Ishikawa (cell line): ENCODE measurements at regions not wholly inside any gene's neighbourhood (a gene's known extent, or its start where the extent isn't known, plus 50 kb on each side); places are given as distances from the start of the nearest gene placed in this dataset.

Experiments used
- CEBPB ChIP-seq: IDR thresholded peaks from 2 replicates; pipeline ENCODE4 v1.6.1; 2012
- CREB1 ChIP-seq: IDR thresholded peaks from 2 replicates; pipeline ENCODE4 v1.6.1; 2012; ENCODE audit warnings: low read depth
- EGR1 ChIP-seq: IDR thresholded peaks from 2 replicates; pipeline ENCODE4 v1.6.1; 2012
- EP300 ChIP-seq: IDR thresholded peaks from 2 replicates; pipeline ENCODE4 v1.6.1; 2012; ENCODE audit warnings: borderline replicate concordance
- FOXM1 ChIP-seq: IDR thresholded peaks from 2 replicates; pipeline ENCODE4 v1.6.1; 2012; ENCODE audit warnings: low read depth, borderline replicate concordance
- NFIC ChIP-seq: IDR thresholded peaks from 2 replicates; pipeline ENCODE4 v1.6.1; 2012
- RAD21 ChIP-seq: IDR thresholded peaks from 2 replicates; pipeline ENCODE4 v1.6.1; 2012; ENCODE audit warnings: low read depth
- TAF1 ChIP-seq: IDR thresholded peaks from 2 replicates; pipeline ENCODE4 v1.6.1; 2012; ENCODE audit warnings: low read depth, mild to moderate bottlenecking
- TCF12 ChIP-seq: IDR thresholded peaks from 2 replicates; pipeline ENCODE4 v1.6.1; 2012; ENCODE audit warnings: low read depth
- TEAD4 ChIP-seq: IDR thresholded peaks from 2 replicates; pipeline ENCODE4 v1.6.1; 2012
- YY1 ChIP-seq: IDR thresholded peaks from 2 replicates; pipeline ENCODE4 v1.6.1; 2012; ENCODE audit warnings: low read depth
- ZBTB7A ChIP-seq: IDR thresholded peaks from 2 replicates; pipeline ENCODE4 v1.6.1; 2012; ENCODE audit warnings: low read depth
- TF ChIP-seq, protein P1 (sequence below): IDR thresholded peaks from 2 replicates; pipeline ENCODE4 v1.6.1; 2012
- TF ChIP-seq, protein P2 (sequence below): IDR thresholded peaks from 2 replicates; pipeline ENCODE4 v1.6.1; 2012; ENCODE audit warnings: low read depth, mild to moderate bottlenecking
- TF ChIP-seq, protein P3 (sequence below): IDR thresholded peaks from 2 replicates; pipeline ENCODE4 v1.6.1; 2012

DNA sequence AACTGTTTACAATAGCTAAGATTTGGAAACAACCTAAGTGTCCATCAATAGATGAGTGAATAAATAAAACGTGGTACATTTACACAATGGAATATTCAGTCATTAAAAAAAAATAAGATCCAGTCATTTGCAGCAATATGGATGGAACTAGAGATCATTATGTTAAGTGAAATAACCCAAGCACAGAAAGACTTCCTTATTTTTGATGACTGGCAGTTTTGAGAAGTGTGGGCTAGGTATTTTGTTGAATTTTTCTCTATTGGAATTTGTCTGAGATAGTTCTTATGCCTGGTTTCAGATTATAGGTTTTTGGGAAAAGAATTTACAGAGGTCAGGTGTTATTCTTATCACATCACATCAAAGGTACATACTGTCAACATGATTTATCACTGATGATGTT is 293.8 kb upstream of the ARSJ start:
- TF ChIP-seq EP300 = no peak
- TF ChIP-seq ZBTB7A = no peak

DNA sequence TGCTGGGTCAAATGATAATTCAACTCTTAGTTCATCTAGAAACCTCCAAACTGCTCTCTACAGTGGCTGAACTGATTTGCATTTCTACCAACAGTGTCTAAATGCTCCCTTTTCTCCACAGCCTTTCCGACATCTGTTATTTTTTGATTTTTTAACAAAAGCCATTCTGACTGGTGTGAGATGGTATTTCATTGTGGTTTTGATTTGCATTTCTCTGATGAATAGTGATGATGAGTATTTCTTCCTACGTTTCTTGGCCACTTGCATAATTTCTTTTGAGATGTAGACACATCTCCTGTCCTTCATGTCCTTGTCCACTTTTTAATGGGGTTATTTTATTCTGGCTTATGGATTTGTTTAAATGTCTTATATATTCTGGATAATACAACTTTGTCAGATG is 298.2 kb upstream of the ARSJ start:
- TF ChIP-seq CREB1 (no peak), ZBTB7A (no peak), RAD21 (no peak), TEAD4 (no peak), EP300 (no peak), FOXM1 (no peak), YY1 (no peak), NFIC (no peak), TAF1 (no peak)
- TF ChIP-seq, protein P1, sequence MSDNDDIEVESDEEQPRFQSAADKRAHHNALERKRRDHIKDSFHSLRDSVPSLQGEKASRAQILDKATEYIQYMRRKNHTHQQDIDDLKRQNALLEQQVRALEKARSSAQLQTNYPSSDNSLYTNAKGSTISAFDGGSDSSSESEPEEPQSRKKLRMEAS = no peak

DNA sequence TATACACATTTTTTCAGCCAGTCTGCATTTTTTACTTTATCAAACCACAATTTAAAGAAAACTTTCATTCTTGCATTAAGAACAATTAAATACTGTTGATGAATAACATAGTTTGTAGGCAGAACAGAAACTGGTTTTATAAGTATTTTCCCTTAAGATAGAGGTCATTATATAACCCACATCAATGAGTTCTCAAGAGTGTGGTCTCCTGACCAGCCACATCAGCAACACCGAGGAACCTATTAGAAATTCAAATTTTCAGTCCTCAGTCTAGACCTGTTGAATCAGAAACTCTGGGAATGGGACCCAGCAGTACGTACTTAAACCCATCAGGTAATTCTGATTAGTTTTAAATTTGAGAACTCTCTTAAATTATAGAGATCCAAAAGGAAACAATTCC is 299.6 kb upstream of the ARSJ start:
- TF ChIP-seq, protein P2, sequence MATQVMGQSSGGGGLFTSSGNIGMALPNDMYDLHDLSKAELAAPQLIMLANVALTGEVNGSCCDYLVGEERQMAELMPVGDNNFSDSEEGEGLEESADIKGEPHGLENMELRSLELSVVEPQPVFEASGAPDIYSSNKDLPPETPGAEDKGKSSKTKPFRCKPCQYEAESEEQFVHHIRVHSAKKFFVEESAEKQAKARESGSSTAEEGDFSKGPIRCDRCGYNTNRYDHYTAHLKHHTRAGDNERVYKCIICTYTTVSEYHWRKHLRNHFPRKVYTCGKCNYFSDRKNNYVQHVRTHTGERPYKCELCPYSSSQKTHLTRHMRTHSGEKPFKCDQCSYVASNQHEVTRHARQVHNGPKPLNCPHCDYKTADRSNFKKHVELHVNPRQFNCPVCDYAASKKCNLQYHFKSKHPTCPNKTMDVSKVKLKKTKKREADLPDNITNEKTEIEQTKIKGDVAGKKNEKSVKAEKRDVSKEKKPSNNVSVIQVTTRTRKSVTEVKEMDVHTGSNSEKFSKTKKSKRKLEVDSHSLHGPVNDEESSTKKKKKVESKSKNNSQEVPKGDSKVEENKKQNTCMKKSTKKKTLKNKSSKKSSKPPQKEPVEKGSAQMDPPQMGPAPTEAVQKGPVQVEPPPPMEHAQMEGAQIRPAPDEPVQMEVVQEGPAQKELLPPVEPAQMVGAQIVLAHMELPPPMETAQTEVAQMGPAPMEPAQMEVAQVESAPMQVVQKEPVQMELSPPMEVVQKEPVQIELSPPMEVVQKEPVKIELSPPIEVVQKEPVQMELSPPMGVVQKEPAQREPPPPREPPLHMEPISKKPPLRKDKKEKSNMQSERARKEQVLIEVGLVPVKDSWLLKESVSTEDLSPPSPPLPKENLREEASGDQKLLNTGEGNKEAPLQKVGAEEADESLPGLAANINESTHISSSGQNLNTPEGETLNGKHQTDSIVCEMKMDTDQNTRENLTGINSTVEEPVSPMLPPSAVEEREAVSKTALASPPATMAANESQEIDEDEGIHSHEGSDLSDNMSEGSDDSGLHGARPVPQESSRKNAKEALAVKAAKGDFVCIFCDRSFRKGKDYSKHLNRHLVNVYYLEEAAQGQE = no peak
- no peak for TF ChIP-seq TAF1
- TF ChIP-seq, protein P3, sequence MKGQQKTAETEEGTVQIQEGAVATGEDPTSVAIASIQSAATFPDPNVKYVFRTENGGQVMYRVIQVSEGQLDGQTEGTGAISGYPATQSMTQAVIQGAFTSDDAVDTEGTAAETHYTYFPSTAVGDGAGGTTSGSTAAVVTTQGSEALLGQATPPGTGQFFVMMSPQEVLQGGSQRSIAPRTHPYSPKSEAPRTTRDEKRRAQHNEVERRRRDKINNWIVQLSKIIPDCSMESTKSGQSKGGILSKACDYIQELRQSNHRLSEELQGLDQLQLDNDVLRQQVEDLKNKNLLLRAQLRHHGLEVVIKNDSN = no peak
- no peak for TF ChIP-seq FOXM1
- no peak for TF ChIP-seq TEAD4
- no peak for TF ChIP-seq EGR1
- no peak for TF ChIP-seq TCF12
- no peak for TF ChIP-seq CEBPB
- no peak for TF ChIP-seq RAD21
- no peak for TF ChIP-seq YY1
- TF ChIP-seq CREB1 = no peak
- no peak for TF ChIP-seq EP300
- TF ChIP-seq NFIC = no peak
- TF ChIP-seq, protein P1 = no peak
- no peak for TF ChIP-seq ZBTB7A

DNA sequence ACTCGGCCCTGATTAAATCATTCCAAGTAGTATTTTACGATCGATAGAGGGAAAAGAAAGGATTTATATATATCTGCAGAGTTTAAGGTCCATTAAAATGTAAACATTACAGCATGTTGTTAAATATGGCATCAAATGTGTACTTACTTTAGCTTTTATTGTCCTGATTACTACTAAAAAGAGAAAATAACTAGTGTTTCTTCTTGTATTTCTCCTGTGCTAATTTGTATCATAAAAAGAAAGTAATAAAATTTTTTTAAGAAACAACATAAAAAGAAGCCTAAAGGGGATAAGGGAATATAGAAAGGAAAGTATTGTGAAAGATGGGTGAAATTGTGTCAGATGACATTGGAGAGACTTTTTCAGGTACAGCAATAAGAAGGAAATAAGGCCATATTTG is 300.3 kb upstream of the ARSJ start:
- TF ChIP-seq CEBPB = no peak
- TF ChIP-seq, protein P2 = no peak
- no peak for TF ChIP-seq NFIC
- TF ChIP-seq EP300 = no peak
- TF ChIP-seq TEAD4 = no peak
- TF ChIP-seq, protein P1 = no peak
- TF ChIP-seq, protein P3 = no peak
- TF ChIP-seq RAD21 = no peak

DNA sequence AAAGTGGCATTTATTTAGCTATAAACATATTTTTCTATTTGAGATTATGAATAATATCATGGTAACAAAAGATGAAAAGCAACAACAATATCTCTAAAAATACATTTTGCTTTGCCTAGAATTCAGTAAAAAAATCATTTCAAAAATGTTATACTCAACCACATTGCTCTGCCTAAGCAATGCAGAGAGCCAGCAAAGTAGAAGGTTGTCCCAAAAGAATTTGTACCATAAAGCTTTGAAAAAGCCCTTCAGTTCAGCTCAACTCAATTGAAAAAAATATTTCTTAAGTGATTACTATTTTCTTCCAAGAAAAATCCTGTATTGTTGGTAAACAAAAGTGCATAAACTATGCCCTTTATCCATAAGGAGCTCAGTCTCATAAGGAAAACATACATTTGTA is 301.2 kb upstream of the ARSJ start:
- TF ChIP-seq NFIC = no peak
- TF ChIP-seq ZBTB7A = no peak
- no peak for TF ChIP-seq RAD21
- no peak for TF ChIP-seq TEAD4
- TF ChIP-seq, protein P1 = no peak
- no peak for TF ChIP-seq FOXM1
- TF ChIP-seq, protein P3 = no peak
- TF ChIP-seq EGR1 = no peak
- TF ChIP-seq YY1 = no peak
- TF ChIP-seq, protein P2 = no peak
- TF ChIP-seq EP300 = no peak
- no peak for TF ChIP-seq TAF1
- no peak for TF ChIP-seq TCF12
- no peak for TF ChIP-seq CEBPB
- no peak for TF ChIP-seq CREB1
